Psoas muscle (tissue), 7 donors: ENCODE measurements at regions not wholly inside any gene's neighbourhood (a gene's known extent, or its start where the extent isn't known, plus 50 kb on each side); places are given as distances from the start of the nearest gene placed in this dataset.

Experiments used
- ATAC-seq, 4 donors: fragments of 200-7000 bp; cut with Tn5 transposase; one replicate each; pipeline ENCODE4 v1.9.1; 2020; ENCODE audit warnings: moderate library complexity in 3 of 4, mild to moderate bottlenecking in 2 of 4
- DNase-seq, 2 donors: peaks; one replicate each; pipeline ENCODE4 v3.0.0-alpha.2; 2020
- H3K27ac ChIP-seq: fragments of 200-600 bp; one replicate; pipeline ENCODE4 v1.8.0; 2022
- H3K27me3 ChIP-seq, 3 donors: fragments of 200-600 bp in 1 of 3; one replicate each; pipeline versions ENCODE4 v1.6.1 to v1.8.0; 2013 to 2022; ENCODE audit warnings: low read length in 2 of 3, mild to moderate bottlenecking in 2 of 3, moderate library complexity in 1 of 3; ENCODE audit not compliant: insufficient read depth in 3 of 3
- H3K36me3 ChIP-seq, 2 donors: fragments of 200-600 bp in 1 of 2; one replicate each; pipeline versions ENCODE4 v1.6.1 to v1.8.0; 2013 to 2022; ENCODE audit warnings: low read depth in 1 of 2, mild to moderate bottlenecking in 1 of 2, moderate library complexity in 1 of 2; ENCODE audit not compliant: insufficient read depth in 1 of 2
- H3K4me1 ChIP-seq: fragments of 200-600 bp; one replicate; pipeline ENCODE4 v1.8.0; 2022
- H3K4me3 ChIP-seq: fragments of 200-600 bp; one replicate; pipeline ENCODE4 v1.8.0; 2022; ENCODE audit warnings: mild to moderate bottlenecking
- H3K9me3 ChIP-seq: fragments of 200-600 bp; one replicate; pipeline ENCODE4 v1.8.0; 2022
- WGBS, 3 donors: extraction: QIAGEN DNeasy Blood & Tissue Kit; methylation state at CpG; one replicate each; pipeline versions ENCODE4 v1.1.6 to v1.1.7; 2013; 5-methylcytosine and 5-hydroxymethylcytosine counted together
- intact Hi-C, 2 donors: fragments of 100-400 bp; cut with DNase I; formaldehyde crosslinking; loops; one replicate each; pipeline versions ENCODE4 v1.11.0 to v1.14.2; 2022
- TF ChIP-seq, protein P1 (sequence below): fragments of 200-600 bp; IDR thresholded peaks from one replicate; pipeline ENCODE4 v1.8.0; 2022; ENCODE audit warnings: antibody characterized with exemption
- donor health status: healthy with polysubstance abuse.
- donor health status: DM: no; HTN: no; CAD: no; lungs with moderate emphysema.
- donor health status: Bipolar disorder and iron deficiency.
- donor health status: healthy.
- donor health status: DM: yes; HTN: yes; CAD: no.
- donor health status: DM: no; HTN: no; CAD: no.
- donor health status: DM: yes; HTN: yes; CAD: no.

DNA sequence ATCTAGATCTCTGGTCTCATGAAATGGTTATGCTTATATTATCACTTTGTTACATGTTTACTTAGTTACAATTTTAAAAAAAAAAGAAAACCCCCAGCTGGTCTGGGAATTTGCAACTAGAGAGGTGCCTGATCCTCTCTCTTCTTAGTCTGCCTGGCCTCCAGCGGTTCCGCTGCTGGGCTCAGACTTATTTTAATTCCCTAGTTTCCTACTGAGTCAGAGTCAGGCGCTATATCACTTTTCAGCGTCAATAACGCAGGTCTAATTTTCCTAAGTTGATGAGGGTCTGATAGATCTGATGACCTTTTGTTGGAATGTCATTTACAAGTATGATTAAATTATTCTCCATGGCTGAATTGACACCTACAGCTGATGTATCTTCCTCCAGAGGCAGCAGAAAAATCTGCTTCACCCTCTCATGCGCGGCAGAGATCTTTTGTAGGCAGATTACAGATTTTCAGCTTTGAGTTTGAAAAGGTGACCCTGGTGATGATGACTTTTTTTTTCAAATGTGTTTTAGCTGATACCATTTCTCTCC lies 391.0 kb downstream of the CBLN4 start:
- no peaks in the 10 kb centered on the region for H3K9me3 ChIP-seq
- TF ChIP-seq, protein P1, sequence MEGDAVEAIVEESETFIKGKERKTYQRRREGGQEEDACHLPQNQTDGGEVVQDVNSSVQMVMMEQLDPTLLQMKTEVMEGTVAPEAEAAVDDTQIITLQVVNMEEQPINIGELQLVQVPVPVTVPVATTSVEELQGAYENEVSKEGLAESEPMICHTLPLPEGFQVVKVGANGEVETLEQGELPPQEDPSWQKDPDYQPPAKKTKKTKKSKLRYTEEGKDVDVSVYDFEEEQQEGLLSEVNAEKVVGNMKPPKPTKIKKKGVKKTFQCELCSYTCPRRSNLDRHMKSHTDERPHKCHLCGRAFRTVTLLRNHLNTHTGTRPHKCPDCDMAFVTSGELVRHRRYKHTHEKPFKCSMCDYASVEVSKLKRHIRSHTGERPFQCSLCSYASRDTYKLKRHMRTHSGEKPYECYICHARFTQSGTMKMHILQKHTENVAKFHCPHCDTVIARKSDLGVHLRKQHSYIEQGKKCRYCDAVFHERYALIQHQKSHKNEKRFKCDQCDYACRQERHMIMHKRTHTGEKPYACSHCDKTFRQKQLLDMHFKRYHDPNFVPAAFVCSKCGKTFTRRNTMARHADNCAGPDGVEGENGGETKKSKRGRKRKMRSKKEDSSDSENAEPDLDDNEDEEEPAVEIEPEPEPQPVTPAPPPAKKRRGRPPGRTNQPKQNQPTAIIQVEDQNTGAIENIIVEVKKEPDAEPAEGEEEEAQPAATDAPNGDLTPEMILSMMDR, result no peak
- no peak overlapping the region for H3K4me3 ChIP-seq
- no peaks in the 10 kb centered on the region for H3K4me1 ChIP-seq
- ATAC-seq, result no peak
- 36 to 38% (median 36%) methylated on average over 7 of the region's 7 CpGs for WGBS, 3 donors
- no peak for DNase-seq
- H3K36me3 ChIP-seq, result no peaks in the 10 kb centered on the region
- no peaks in the 10 kb centered on the region for H3K27me3 ChIP-seq
- H3K27ac ChIP-seq, result no peak overlapping the region
- intact Hi-C loops, result no loop called here

GRCh38 chr20:55610756-55611155 lies 394.6 kb downstream of the CBLN4 start:
- no peaks in the 10 kb centered on the region for H3K27me3 ChIP-seq
- DNase-seq (no peak), ATAC-seq (no peak)
- TF ChIP-seq, protein P1, result no peak
- no peaks in the 10 kb centered on the region for H3K4me1 ChIP-seq
- 76 to 91% (median 89%) methylated on average over 4 of the region's 4 CpGs for WGBS, 3 donors
- no peaks in the 10 kb centered on the region for H3K9me3 ChIP-seq
- no peak overlapping the region for H3K4me3 ChIP-seq
- intact Hi-C loops, result no loop called here
- H3K36me3 ChIP-seq, result no peaks in the 10 kb centered on the region
- H3K27ac ChIP-seq, result no peak overlapping the region

DNA sequence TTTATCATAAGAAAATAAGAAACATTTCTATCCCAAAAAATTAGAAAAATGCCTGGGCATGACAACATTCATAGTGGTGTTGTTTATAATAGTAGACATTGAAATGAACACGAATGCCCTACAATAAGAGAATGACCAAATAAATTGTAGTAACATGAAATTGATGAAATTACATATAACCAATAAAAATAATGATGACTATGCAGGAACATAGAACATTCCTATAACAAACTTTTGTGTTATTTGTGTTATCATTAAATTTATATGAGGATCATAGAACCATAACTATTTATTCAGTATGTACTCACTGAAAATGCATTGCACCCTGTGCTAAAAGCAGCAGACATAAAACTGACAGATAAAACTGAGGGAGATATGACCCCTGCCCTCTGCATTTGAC lies 399.7 kb downstream of the CBLN4 start:
- H3K4me3 ChIP-seq, result no peak overlapping the region
- no peak for ATAC-seq
- H3K27ac ChIP-seq, result no peak overlapping the region
- 83 to 90% (median 89%) methylated on average over 1 of the region's 1 CpG for WGBS, 3 donors
- no peaks in the 10 kb centered on the region for H3K4me1 ChIP-seq
- TF ChIP-seq, protein P1, result no peak
- no peaks in the 10 kb centered on the region for H3K27me3 ChIP-seq
- intact Hi-C loops, result no loop called here
- H3K36me3 ChIP-seq, result no peaks in the 10 kb centered on the region
- DNase-seq, result no peak
- H3K9me3 ChIP-seq, result no peaks in the 10 kb centered on the region

DNA sequence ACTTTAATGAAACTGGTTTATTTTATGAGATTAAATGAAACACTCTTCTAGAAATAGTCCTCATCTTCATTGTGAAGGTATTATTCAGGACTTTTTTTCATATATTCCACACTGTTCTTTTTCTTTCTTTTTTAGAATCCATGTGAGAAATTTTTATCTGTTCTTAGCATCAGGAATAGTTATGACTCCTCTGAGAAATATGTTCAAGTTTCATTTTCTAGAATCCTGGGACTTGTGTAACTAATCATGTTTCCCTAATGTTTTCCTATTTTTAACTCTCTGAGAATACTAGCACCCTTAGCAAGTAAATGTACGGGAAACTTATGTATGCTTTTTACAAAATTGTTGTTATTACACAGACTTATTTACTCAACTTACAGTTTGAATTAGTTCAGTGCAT lies 407.8 kb downstream of the CBLN4 start:
- ATAC-seq (no peak), DNase-seq (no peak)

More for the DNA sequence above, 407.8 kb downstream of the CBLN4 start:
- Histone ChIP-seq H3K36me3 (no peaks in the 10 kb centered on the region), H3K27me3 (no peaks in the 10 kb centered on the region), H3K4me1 (no peaks in the 10 kb centered on the region), H3K9me3 (no peaks in the 10 kb centered on the region), H3K4me3 (no peak overlapping the region), H3K27ac (no peak overlapping the region)
- 57 to 75% (median 70%) methylated on average over 1 of the region's 1 CpG for WGBS, 3 donors
- TF ChIP-seq, protein P1, result no peak
- intact Hi-C loops, result no loop called here
